CD14-positive monocyte (primary cell): ENCODE measurements at regions not wholly inside any gene's neighbourhood (a gene's known extent, or its start where the extent isn't known, plus 50 kb on each side); places are given as distances from the start of the nearest gene placed in this dataset.

Source experiments
- DNase-seq, 3 donors: peaks; one replicate each; pipeline ENCODE4 v3.0.0-alpha.2; 2011 to 2022
- H2AFZ ChIP-seq: 2 replicates; pipeline ENCODE4 v1.6.0; 2012; ENCODE audit warnings: mild to moderate bottlenecking, low read depth, low read length, inconsistent platforms; ENCODE audit not compliant: insufficient read depth, poor library complexity, severe bottlenecking
- H3K27ac ChIP-seq, 2 donors: 1 replicate in 1 of 2; 2 replicates in 1 of 2; pipeline ENCODE4 v1.5.1; 2012 to 2013; ENCODE audit warnings: low read length in 2 of 2, control low read depth in 1 of 2, inconsistent platforms in 1 of 2, low read depth in 1 of 2, mild to moderate bottlenecking in 1 of 2
- H3K27me3 ChIP-seq, 2 donors: one replicate each; pipeline versions ENCODE4 v1.6.0 to v1.6.1; 2011 to 2013; ENCODE audit warnings: low read length in 2 of 2; ENCODE audit not compliant: control insufficient read depth in 2 of 2, insufficient read depth in 2 of 2
- H3K36me3 ChIP-seq, 2 donors: replicated peaks in 1 of 2; 1 replicate in 1 of 2; 2 replicates in 1 of 2; pipeline versions ENCODE4 v1.5.1 to v1.6.1; 2012 to 2013; ENCODE audit warnings: low read length in 2 of 2, control low read depth in 1 of 2, inconsistent platforms in 1 of 2, mild to moderate bottlenecking in 1 of 2; ENCODE audit not compliant: insufficient read depth in 2 of 2, control insufficient read depth in 1 of 2
- H3K4me1 ChIP-seq, 2 donors: 1 replicate in 1 of 2; 2 replicates in 1 of 2; pipeline versions ENCODE4 v1.5.1 to v1.6.1; 2012 to 2013; ENCODE audit warnings: low read length in 2 of 2, control low read depth in 1 of 2, inconsistent platforms in 1 of 2, mild to moderate bottlenecking in 1 of 2, moderate library complexity in 1 of 2; ENCODE audit not compliant: insufficient read depth in 2 of 2, control insufficient read depth in 1 of 2
- H3K4me2 ChIP-seq: replicated peaks from 2 replicates; pipeline ENCODE3; 2012; ENCODE audit warnings: low read length, moderate library complexity, mild to moderate bottlenecking; ENCODE audit not compliant: poor library complexity, severe bottlenecking; ENCODE audit errors: extremely low read depth
- H3K4me3 ChIP-seq, 3 experiments: fragments of 200-600 bp in 1 of 3; sonication (generic) in 1 of 3; replicated peaks in 1 of 3; 1 replicate in 2 of 3; 2 replicates in 1 of 3; pipeline ENCODE4 v1.5.1; 2011 to 2013; ENCODE audit warnings: low read length in 3 of 3, mild to moderate bottlenecking in 3 of 3, control low read depth in 2 of 3, low read depth in 2 of 3, inconsistent platforms in 1 of 3, moderate library complexity in 1 of 3
- H3K79me2 ChIP-seq: 2 replicates; pipeline ENCODE4 v1.6.0; 2012; ENCODE audit warnings: mild to moderate bottlenecking, control low read depth, inconsistent platforms, low read length, moderate library complexity; ENCODE audit not compliant: insufficient read depth
- H3K9ac ChIP-seq: 2 replicates; pipeline ENCODE4 v1.6.0; 2017; ENCODE audit warnings: low read length, mild to moderate bottlenecking; ENCODE audit not compliant: insufficient read depth, poor library complexity, severe bottlenecking
- H3K9me3 ChIP-seq, 2 donors: replicated peaks in 1 of 2; 1 replicate in 1 of 2; 2 replicates in 1 of 2; pipeline versions ENCODE4 v1.5.1 to v1.6.1; 2012 to 2013; ENCODE audit warnings: low read length in 2 of 2, control low read depth in 1 of 2; ENCODE audit not compliant: control insufficient read depth in 1 of 2, insufficient read depth in 1 of 2
- H4K20me1 ChIP-seq: 2 replicates; pipeline ENCODE4 v1.6.0; 2012; ENCODE audit warnings: mild to moderate bottlenecking, low read length, control low read depth, moderate library complexity; ENCODE audit not compliant: insufficient read depth
- H3K27ac Mint-ChIP-seq, 7 donors: one replicate each; pipeline ENCODE4 v1.8.0; 2020; ENCODE audit warnings: mild to moderate bottlenecking in 7 of 7, mixed read lengths in 7 of 7, moderate library complexity in 6 of 7, inconsistent platforms in 2 of 7
- H3K27me3 Mint-ChIP-seq, 3 donors: one replicate each; pipeline ENCODE4 v1.8.0; 2021 to 2022; ENCODE audit warnings: low read depth in 3 of 3, mild to moderate bottlenecking in 3 of 3, mixed read lengths in 3 of 3, moderate library complexity in 3 of 3, inconsistent platforms in 1 of 3
- H3K36me3 Mint-ChIP-seq, 2 donors: one replicate each; pipeline ENCODE4 v1.8.0; 2020; ENCODE audit warnings: mixed read lengths in 2 of 2, inconsistent platforms in 1 of 2, mild to moderate bottlenecking in 1 of 2
- H3K4me1 Mint-ChIP-seq: one replicate; pipeline ENCODE4 v1.8.0; 2020; ENCODE audit warnings: mild to moderate bottlenecking, mixed read lengths
- H3K4me3 Mint-ChIP-seq, 2 donors: one replicate each; pipeline ENCODE4 v1.8.0; 2020; ENCODE audit warnings: mild to moderate bottlenecking in 2 of 2, mixed read lengths in 2 of 2, moderate library complexity in 1 of 2
- H3K9me3 Mint-ChIP-seq, 7 donors: one replicate each; pipeline ENCODE4 v1.8.0; 2020 to 2022; ENCODE audit warnings: mixed read lengths in 7 of 7, mild to moderate bottlenecking in 6 of 7, moderate library complexity in 6 of 7, inconsistent platforms in 2 of 7
- WGBS: methylation state at CpG from one replicate; pipeline ENCODE4 v1.1.5; 2013; ENCODE audit warnings: missing lambda C conversion rate; ENCODE audit not compliant: insufficient coverage; 5-methylcytosine and 5-hydroxymethylcytosine counted together
- intact Hi-C, 2 donors: fragments of 100-400 bp; cut with micrococcal nuclease; formaldehyde crosslinking; loops; one replicate each; pipeline versions ENCODE4 v1.15.0 to v1.15.1; 2023
- TF ChIP-seq, protein P1 (sequence below): fragments of 200-600 bp; IDR thresholded peaks from one replicate; pipeline ENCODE4 v1.8.0; 2022; ENCODE audit warnings: antibody characterized with exemption, mild to moderate bottlenecking

DNA sequence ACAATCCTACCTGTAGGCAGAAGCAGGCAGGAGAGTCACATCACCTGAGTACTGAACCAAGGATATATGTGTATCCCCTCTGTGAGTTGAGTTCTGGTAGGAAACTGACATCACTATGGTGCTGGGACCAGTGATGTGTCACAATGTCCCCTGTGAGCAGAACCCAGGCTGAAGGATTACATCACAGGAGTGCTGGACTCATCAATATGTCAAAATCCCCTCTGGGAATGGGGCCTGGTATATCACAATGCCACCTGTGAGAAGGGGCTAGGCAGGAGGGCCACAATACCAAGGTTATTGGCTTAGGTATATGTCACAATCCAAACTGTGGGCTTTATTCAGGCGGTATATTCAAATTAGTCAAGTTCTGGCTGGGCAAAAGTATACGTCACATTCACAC lies 2098.3 kb downstream of the TP53TG3F start:
- H3K4me2 ChIP-seq: no peak overlapping the region
- no peaks in the 10 kb centered on the region for H3K4me1 ChIP-seq
- intact Hi-C loops: no loop called here
- no peaks in the 10 kb centered on the region for H3K4me1 Mint-ChIP-seq
- H2AFZ ChIP-seq: no peak overlapping the region
- H3K27ac ChIP-seq: no peak overlapping the region
- TF ChIP-seq, protein P1, sequence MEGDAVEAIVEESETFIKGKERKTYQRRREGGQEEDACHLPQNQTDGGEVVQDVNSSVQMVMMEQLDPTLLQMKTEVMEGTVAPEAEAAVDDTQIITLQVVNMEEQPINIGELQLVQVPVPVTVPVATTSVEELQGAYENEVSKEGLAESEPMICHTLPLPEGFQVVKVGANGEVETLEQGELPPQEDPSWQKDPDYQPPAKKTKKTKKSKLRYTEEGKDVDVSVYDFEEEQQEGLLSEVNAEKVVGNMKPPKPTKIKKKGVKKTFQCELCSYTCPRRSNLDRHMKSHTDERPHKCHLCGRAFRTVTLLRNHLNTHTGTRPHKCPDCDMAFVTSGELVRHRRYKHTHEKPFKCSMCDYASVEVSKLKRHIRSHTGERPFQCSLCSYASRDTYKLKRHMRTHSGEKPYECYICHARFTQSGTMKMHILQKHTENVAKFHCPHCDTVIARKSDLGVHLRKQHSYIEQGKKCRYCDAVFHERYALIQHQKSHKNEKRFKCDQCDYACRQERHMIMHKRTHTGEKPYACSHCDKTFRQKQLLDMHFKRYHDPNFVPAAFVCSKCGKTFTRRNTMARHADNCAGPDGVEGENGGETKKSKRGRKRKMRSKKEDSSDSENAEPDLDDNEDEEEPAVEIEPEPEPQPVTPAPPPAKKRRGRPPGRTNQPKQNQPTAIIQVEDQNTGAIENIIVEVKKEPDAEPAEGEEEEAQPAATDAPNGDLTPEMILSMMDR: no peak
- no peak overlapping the region for H3K4me3 ChIP-seq
- peaks cover 2 to 14% (median 3%) of the 10 kb centered on the region in 7 donors for H3K9me3 Mint-ChIP-seq
- H3K36me3 Mint-ChIP-seq: no peaks in the 10 kb centered on the region
- H4K20me1 ChIP-seq: no peaks in the 10 kb centered on the region
- no peak overlapping the region for H3K27ac Mint-ChIP-seq
- H3K27me3 Mint-ChIP-seq: no peaks in the 10 kb centered on the region
- H3K9me3 ChIP-seq: peaks cover 19 to 46% of the 10 kb centered on the region in 2 donors
- H3K9ac ChIP-seq: no peak overlapping the region
- DNase-seq: no peak
- H3K27me3 ChIP-seq: no peaks in the 10 kb centered on the region
- no peaks in the 10 kb centered on the region for H3K79me2 ChIP-seq
- 60% methylated on average over 1 of the region's 2 CpGs for WGBS
- H3K4me3 Mint-ChIP-seq: no peak overlapping the region
- H3K36me3 ChIP-seq: no peaks in the 10 kb centered on the region

DNA sequence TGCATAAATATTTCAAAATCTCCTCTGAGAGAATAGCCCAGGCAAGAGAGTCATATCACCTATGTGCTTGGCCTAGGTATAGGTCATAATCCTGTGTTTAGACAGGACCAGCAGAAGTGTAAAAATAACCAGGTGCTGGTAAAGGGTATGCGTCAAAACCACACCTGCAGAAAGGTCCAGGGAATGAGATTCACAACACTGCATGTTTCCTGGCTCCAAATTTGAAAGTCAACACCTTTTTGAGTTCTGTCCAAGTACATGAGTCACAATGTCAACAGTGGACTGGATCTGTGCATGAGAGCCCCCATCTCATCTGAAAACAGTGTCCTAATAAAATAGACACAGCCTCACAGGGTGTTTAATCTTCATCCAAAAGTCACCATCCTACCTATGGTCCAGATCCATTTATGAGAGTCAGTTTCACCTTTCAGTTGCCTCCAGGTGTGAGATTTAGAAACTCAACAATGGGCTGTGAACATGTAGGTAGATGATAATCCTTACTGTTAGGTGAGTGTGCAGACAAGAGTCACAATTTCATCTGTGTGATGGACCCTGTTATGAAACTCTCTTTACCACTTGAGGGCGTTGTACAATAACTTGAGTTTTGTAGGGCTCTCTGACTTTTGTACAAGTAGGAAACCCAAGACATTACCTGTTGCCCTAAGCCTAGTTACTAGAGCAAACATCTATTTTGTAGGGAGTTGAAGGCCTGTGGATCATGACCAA lies 2100.7 kb downstream of the TP53TG3F start:
- Histone ChIP-seq H4K20me1 (no peaks in the 10 kb centered on the region), H3K9ac (no peak overlapping the region), H3K4me2 (no peak overlapping the region), H3K79me2 (no peaks in the 10 kb centered on the region), H3K4me3 (no peak overlapping the region), H3K27me3 (no peaks in the 10 kb centered on the region), H2AFZ (no peak overlapping the region), H3K27ac (no peak overlapping the region), H3K9me3 (peaks cover 17 to 56% of the 10 kb centered on the region in 2 donors), H3K4me1 (no peaks in the 10 kb centered on the region), H3K36me3 (no peaks in the 10 kb centered on the region)
- TF ChIP-seq, protein P1: no peak
- Mint-ChIP-seq H3K27me3 (no peaks in the 10 kb centered on the region), H3K9me3 (peaks cover 2 to 22% (median 8%) of the 10 kb centered on the region in 7 donors), H3K4me3 (no peak overlapping the region), H3K27ac (no peak overlapping the region), H3K4me1 (no peaks in the 10 kb centered on the region), H3K36me3 (no peaks in the 10 kb centered on the region)
- WGBS: 89% methylated on average over 1 of the region's 2 CpGs
- intact Hi-C loops: no loop called here
- DNase-seq: no peak
